K562 (cell line): ENCODE measurements at regions not wholly inside any gene's neighbourhood (a gene's known extent, or its start where the extent isn't known, plus 50 kb on each side); places are given as distances from the start of the nearest gene placed in this dataset.

ENCODE experiments used
- ATAC-seq: fragments of 200-7000 bp; cut with Tn5 transposase; 3 replicates; pipeline ENCODE4 v1.9.1; 2020; ENCODE audit warnings: moderate library complexity
- BruUV-seq: library from RNA; stranded (reverse); fragments of 400-500 nt; replicated peaks from 2 replicates; lab custom pipeline; 2021; lab: Mats Ljungman, UMichigan
- CTCF ChIA-PET: fragments of 300-600 bp; formaldehyde crosslinking; extraction: SDS; loops from one replicate; lab custom pipeline; 2021; ENCODE audit warnings: low intra/inter-chr PET ratio; lab: Yijun Ruan, JAX
- POLR2A ChIA-PET: fragments of 300-600, 350-650 bp; sonication (Branson Sonifier 250); formaldehyde crosslinking; extraction: SDS; loops from one replicate; lab custom pipeline; 2021; ENCODE audit warnings: antibody characterized with exemption, inconsistent platforms; lab: Yijun Ruan, JAX
- DNase-seq, 4 experiments: peaks; one replicate each; pipeline versions ENCODE4 v3.0.0 to v3.0.0-alpha.2; 2011 to 2018; ENCODE audit warnings: low spot score in 3 of 4, mixed read lengths in 3 of 4; ENCODE audit errors: extremely low read depth in 1 of 4
- FAIRE-seq: peaks from 2 replicates; lab custom pipeline; 2011; peaks lifted over from hg19 to GRCh38; lab: Jason Lieb, UNC
- H2AFZ ChIP-seq: 2 replicates; pipeline ENCODE4 v1.6.0; 2011; ENCODE audit warnings: low read depth, low read length, control low read depth, inconsistent platforms
- H3K27ac ChIP-seq: fragments of 200-600 bp; 3 replicates; pipeline ENCODE4 v1.8.0; 2011; ENCODE audit warnings: low read depth, mild to moderate bottlenecking, control low read depth, inconsistent platforms, low read length, moderate library complexity, mixed read lengths; ENCODE audit errors: extremely low read depth
- H3K27me3 ChIP-seq, 2 experiments: fragments of 300-600 bp in 1 of 2; 2 replicates in 1 of 2; 3 replicates in 1 of 2; pipeline versions ENCODE4 v1.6.0 to v1.8.0; 2011; ENCODE audit warnings: inconsistent platforms in 2 of 2, low read length in 2 of 2, mild to moderate bottlenecking in 1 of 2, mixed read lengths in 1 of 2, moderate library complexity in 1 of 2; ENCODE audit not compliant: control insufficient read depth in 2 of 2, insufficient read depth in 2 of 2
- H3K36me3 ChIP-seq: fragments of 300-600 bp; 3 replicates; pipeline ENCODE4 v1.8.0; 2011; ENCODE audit warnings: mild to moderate bottlenecking, low read length, inconsistent platforms; ENCODE audit not compliant: control insufficient read depth, insufficient read depth
- H3K4me1 ChIP-seq, 2 experiments: fragments of 200-600 bp in 1 of 2; replicated peaks in 1 of 2; 2 replicates in 1 of 2; 3 replicates in 1 of 2; pipeline versions ENCODE4 v1.5.1 to v1.8.0; 2011; ENCODE audit warnings: inconsistent platforms in 2 of 2, low read length in 2 of 2, mild to moderate bottlenecking in 1 of 2, mixed read lengths in 1 of 2, moderate library complexity in 1 of 2; ENCODE audit not compliant: control insufficient read depth in 2 of 2, insufficient read depth in 2 of 2
- H3K4me2 ChIP-seq: 2 replicates; pipeline ENCODE4 v1.6.1; 2011; ENCODE audit warnings: low read length, control low read depth, inconsistent platforms, mixed read lengths; ENCODE audit not compliant: insufficient read depth
- H3K4me3 ChIP-seq: fragments of 200-600 bp; sonication (generic), shearing (Covaris generic); 2 replicates; pipeline ENCODE4 v1.5.1; 2016; ENCODE audit warnings: control low read depth, inconsistent platforms
- H3K79me2 ChIP-seq: fragments of 200-600 bp; 3 replicates; pipeline ENCODE4 v1.8.0; 2011; ENCODE audit warnings: low read length, inconsistent platforms; ENCODE audit not compliant: control insufficient read depth, insufficient read depth
- H3K9ac ChIP-seq, 2 experiments: 2 replicates each; pipeline versions ENCODE4 v1.6.0 to v1.6.1; 2011; ENCODE audit warnings: low read depth in 2 of 2, low read length in 2 of 2, control low read depth in 1 of 2, inconsistent platforms in 1 of 2, mild to moderate bottlenecking in 1 of 2, mixed read lengths in 1 of 2; ENCODE audit not compliant: insufficient read depth in 1 of 2
- H3K9me1 ChIP-seq: one replicate; pipeline ENCODE4 v1.6.0; 2011; ENCODE audit warnings: inconsistent platforms, mild to moderate bottlenecking, low read length, moderate library complexity; ENCODE audit not compliant: control insufficient read depth, insufficient read depth
- H3K9me3 ChIP-seq: replicated peaks from 2 replicates; pipeline ENCODE4 v1.5.1; 2011; ENCODE audit warnings: low read depth, low read length, inconsistent platforms; ENCODE audit not compliant: control insufficient read depth, insufficient read depth
- H4K20me1 ChIP-seq: replicated peaks from 2 replicates; pipeline ENCODE4 v1.6.1; 2011; ENCODE audit warnings: low read length, inconsistent platforms, mixed read lengths; ENCODE audit not compliant: control insufficient read depth, insufficient read depth
- EP300 ChIP-seq: IDR thresholded peaks from 2 replicates; pipeline ENCODE4 v1.6.1; 2012; ENCODE audit warnings: low read length, improper control_type of control experiment
- NFATC3 ChIP-seq: fragments of 450-650 bp; IDR thresholded peaks from 2 replicates; pipeline ENCODE4 v1.6.1; 2017; ENCODE audit warnings: mild to moderate bottlenecking
- NR2C1 ChIP-seq, 2 experiments: fragments of 450-650 bp; IDR thresholded peaks; 2 replicates each; pipeline ENCODE4 v1.6.1; 2017; ENCODE audit warnings: mild to moderate bottlenecking in 2 of 2, antibody characterized with exemption in 1 of 2, inconsistent platforms in 1 of 2, missing compliant biosample characterization in 1 of 2, missing genetic modification characterization in 1 of 2
- RBFOX2 ChIP-seq: fragments of 200-400 bp; formaldehyde crosslinking; IDR thresholded peaks from 2 replicates; pipeline ENCODE4 v1.6.1; 2017; ENCODE audit warnings: low read depth, mild to moderate bottlenecking, low read length, moderate library complexity
- ZSCAN32 ChIP-seq: fragments of 450-650 bp; formaldehyde crosslinking; IDR thresholded peaks from 2 replicates; pipeline ENCODE4 v1.4.0; 2020; ENCODE audit warnings: mild to moderate bottlenecking, moderate library complexity
- WGBS: fragments of 100-300 bp; shearing (Covaris generic); methylation state at CpG from one replicate; pipeline ENCODE4 v1.1.6; 2016; ENCODE audit warnings: low coverage, mixed read lengths; ENCODE audit not compliant: insufficient coverage; ENCODE audit errors: missing lambda C conversion rate; 5-methylcytosine and 5-hydroxymethylcytosine counted together
- in situ Hi-C: fragments of 300-500 bp; cut with MboI; formaldehyde crosslinking; loops from 4 replicates; pipeline ENCODE4 v1.15.0; 2018; ENCODE audit warnings: inconsistent platforms, mixed read lengths
- intact Hi-C: fragments of 100-400 bp; cut with micrococcal nuclease; formaldehyde crosslinking; loops from 2 replicates; pipeline ENCODE4 v1.14.2; 2022
- TF ChIP-seq, protein P1 (sequence below), 2 experiments: fragments of 250-450 bp in 1 of 2; fragments of 450-650 bp in 1 of 2; sonication (Bioruptor Pico) in 1 of 2; IDR thresholded peaks; 2 replicates each; pipeline versions ENCODE4 v1.6.1 to v1.8.0; 2016 to 2021; ENCODE audit warnings: mild to moderate bottlenecking in 2 of 2, moderate library complexity in 2 of 2, missing compliant biosample characterization in 1 of 2, missing genetic modification characterization in 1 of 2
- TF ChIP-seq, protein P2 (sequence below): IDR thresholded peaks from 2 replicates; pipeline ENCODE4 v1.6.1; 2014; ENCODE audit warnings: antibody characterized with exemption

DNA sequence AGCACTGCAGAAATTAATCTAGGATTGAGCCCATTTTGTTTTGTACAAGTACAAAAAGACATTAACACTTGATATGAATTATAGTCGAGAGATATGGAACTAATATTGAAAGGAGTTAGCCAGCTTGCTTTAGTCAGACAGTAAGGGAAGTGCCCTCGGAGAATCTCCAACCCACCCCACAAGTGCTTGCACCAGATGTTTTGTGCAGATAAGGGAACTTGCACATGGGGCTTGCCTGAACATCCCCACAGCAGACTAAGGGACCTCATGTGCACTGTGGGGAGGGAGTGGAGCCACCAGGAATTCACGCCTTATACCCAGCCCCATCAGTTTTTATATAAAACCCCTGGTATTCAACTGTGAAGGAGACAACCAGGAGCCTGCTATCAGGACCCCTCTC lies 122.3 kb downstream of the EFHB start (continued):
- TF ChIP-seq, protein P1, sequence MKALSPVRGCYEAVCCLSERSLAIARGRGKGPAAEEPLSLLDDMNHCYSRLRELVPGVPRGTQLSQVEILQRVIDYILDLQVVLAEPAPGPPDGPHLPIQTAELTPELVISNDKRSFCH (CRISPR knock-in tag; IDR thresholded peaks at IDR 0.05) = no peak
- TF ChIP-seq, protein P1 (tag; IDR thresholded peaks at IDR 0.05) = no peak
- no peak for TF ChIP-seq RBFOX2
- peak; percentile 39; the same call in 1 of the 2 replicates for TF ChIP-seq EP300
- no peak for TF ChIP-seq ZSCAN32 (CRISPR knock-in tag)
- no peak for TF ChIP-seq NR2C1 (IDR thresholded peaks at IDR 0.05)
- TF ChIP-seq NR2C1 (tag; IDR thresholded peaks at IDR 0.05) = no peak

DNA sequence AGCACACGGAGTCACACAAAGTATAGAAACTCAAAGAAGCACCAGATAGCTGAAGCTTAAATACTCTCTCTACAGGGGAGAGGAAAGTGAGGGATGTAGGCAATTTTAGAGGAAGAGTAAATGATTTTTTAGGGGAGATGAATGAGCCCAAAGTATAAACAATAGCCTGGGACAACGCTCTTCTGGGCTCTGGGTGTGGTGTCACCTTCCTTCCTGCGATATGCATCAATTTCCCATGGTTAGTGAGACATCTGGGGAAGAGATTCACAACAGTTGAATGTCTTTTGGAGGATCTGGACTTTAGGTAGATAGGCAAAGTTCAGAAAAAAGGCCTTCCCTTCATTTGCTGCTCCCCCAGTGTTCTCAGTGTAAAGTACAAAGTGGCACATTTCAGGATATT lies 125.2 kb downstream of the EFHB start:
- TF ChIP-seq, protein P2, sequence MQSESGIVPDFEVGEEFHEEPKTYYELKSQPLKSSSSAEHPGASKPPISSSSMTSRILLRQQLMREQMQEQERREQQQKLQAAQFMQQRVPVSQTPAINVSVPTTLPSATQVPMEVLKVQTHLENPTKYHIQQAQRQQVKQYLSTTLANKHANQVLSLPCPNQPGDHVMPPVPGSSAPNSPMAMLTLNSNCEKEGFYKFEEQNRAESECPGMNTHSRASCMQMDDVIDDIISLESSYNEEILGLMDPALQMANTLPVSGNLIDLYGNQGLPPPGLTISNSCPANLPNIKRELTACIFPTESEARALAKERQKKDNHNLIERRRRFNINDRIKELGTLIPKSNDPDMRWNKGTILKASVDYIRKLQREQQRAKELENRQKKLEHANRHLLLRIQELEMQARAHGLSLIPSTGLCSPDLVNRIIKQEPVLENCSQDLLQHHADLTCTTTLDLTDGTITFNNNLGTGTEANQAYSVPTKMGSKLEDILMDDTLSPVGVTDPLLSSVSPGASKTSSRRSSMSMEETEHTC = no peak
- no peak for TF ChIP-seq NFATC3
- Histone ChIP-seq H3K9ac (no peak overlapping the region), H3K27ac (no peak overlapping the region), H3K9me3 (no peaks in the 10 kb centered on the region), H2AFZ (no peak overlapping the region), H3K79me2 (no peaks in the 10 kb centered on the region), H3K4me1 (no peaks in the 10 kb centered on the region; a peak in 2 of 5 replicates), H3K4me2 (no peak overlapping the region), H3K9me1 (no peaks in the 10 kb centered on the region), H3K27me3 (no peaks in the 10 kb centered on the region), H3K36me3 (no peaks in the 10 kb centered on the region), H4K20me1 (no peaks in the 10 kb centered on the region), H3K4me3 (no peak overlapping the region)
- no TSS peak for BruUV-seq
- 0% methylated on average over 3 of the region's 3 CpGs for WGBS
- DNase-seq = no peak
- in situ Hi-C loops = no loop called here
- ChIA-PET POLR2A (interaction anchor here (0.7 kb wide), 1 partner anchor 379 kb away, joined by 3 read pairs; no protein-coding TSS in a partner anchor), CTCF (no interaction called here)
- FAIRE-seq = no peak
- intact Hi-C loops = no loop called here
- no peak for ATAC-seq
